GM21576 (cell line): ENCODE measurements at regions not wholly inside any gene's neighbourhood (a gene's known extent, or its start where the extent isn't known, plus 50 kb on each side); places are given as distances from the start of the nearest gene placed in this dataset.

Experiments used
- ATAC-seq: cut with Tn5 transposase; IDR thresholded peaks from one replicate; pipeline ENCODE4 v1.9.1; 2021; ENCODE audit warnings: mild to moderate bottlenecking, moderate library complexity; ENCODE audit not compliant: unreplicated experiment

DNA sequence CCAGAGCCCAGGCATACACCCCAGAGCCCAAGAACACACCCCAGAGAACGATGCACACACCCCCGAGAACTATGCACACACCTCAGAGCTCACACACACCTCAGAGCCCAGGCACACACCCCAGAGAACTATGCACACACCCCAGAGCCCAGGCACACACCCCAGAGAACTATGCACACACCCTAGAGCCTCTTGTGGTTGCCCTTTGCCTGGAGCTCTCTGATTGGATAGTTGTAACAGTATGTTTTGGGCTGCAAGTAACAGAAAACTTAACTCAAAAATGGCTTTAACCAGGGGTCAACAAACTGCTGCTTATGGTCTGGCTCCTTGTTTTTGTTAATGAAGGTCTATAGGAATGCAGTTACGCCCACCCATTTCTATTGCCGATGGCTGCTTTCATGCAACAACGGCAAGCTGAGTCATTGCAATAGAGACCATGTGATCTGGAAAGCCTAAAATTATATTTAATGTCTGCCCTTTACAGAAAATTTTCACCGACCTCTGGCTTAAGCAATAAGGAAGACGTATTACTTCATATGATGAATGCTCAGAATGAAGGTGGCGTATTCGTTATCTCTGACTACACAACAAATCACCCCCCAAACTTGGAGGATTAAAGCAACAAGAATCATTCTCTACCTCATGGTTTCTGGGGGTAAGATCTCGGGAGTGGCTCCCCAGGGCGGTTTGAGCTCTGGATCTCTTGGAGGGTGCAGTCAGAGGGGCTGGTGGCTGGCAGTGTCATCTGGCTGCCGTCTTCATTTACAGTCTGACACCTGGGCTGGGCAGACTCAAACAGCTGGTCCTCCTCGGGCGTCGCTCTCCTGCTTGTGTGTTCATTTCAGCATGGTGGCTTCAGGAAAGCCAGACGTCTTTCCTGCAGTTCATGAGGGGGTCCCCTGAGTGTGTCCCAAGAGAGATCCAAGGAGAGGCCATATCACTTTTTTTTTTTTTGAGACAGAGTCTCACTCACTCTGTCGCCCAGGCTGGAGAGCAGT is 66.3 kb upstream of the NCOR2 start:
- ATAC-seq = no peak

GRCh38 chr12:124632519-124632984 is 65.1 kb upstream of the NCOR2 start:
- ATAC-seq = no peak

DNA sequence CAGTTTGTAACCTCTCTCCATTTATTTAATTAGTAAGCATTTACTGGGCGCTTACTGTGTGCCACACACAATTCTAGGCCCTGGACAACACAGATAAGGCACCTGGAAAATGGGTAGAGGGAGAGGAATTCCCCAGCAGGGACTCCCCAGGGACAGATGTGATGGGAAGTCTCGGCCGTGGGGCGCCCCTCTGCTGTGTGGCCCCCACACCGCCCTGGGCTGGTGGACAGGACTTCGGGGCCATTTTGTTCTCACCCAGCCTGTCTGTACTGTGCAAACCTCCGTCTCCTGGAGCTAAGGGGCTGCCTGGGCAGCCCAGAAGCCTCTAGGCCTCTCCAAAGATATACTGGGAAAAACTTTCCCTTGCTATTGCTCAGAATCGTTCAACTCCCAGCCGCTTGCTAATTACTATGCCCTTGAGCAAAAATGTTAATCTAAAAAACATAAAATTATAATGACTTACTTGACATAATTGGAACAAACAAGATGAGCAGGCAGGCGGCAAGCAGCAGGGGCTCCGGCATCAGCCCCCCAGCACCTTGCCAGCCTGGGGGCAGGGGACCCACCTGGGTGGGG is 64.4 kb upstream of the NCOR2 start:
- ATAC-seq = no peak

DNA sequence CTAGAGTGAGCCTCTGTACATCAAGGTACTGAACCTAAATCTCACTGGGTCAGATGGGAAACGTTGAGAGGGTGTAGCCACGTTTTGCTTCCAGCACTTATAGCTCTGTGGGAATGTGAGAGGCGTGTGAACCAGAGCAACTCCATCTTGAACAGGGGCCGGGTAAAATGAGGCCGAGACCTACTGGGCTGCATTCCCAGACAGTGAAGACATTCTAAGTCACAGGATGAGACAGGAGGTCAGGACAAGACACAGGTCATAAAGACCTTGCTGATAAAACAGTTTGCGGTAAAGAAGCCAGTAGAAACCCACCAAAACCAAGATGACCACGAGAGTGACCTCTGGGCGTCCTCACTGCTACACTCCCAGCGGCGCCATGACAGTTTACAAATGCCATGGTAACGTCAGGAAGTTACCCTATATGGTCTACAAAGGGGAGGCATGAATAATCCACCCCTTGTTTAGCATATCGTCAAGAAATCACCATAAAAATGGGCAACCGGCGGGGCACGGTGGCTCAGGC is 63.4 kb upstream of the NCOR2 start:
- ATAC-seq = no peak

GRCh38 chr12:124629789-124630480 is 62.5 kb upstream of the NCOR2 start:
- ATAC-seq = no peak

DNA sequence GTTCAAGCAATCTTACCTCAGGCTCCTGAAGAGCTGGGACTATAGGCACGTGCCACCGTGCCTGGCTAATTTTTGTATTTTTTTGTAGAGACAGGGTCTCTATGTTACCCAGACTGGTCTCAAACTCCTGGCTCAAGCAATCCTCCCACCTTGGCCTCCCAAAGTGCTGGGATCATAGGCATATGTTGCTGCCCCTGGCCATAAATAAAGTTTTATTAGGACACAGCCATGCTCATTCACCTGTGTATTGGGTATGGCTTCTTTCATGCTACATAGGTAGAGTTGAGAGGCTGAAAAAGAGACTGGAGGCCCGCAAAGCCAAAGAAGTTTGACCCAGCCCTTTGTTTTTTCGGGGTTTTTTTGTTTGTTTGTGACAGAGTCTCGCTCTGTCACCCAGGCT is 61.7 kb upstream of the NCOR2 start:
- no peak for ATAC-seq

GRCh38 chr12:124627956-124628355 is 60.5 kb upstream of the NCOR2 start:
- ATAC-seq = no peak

DNA sequence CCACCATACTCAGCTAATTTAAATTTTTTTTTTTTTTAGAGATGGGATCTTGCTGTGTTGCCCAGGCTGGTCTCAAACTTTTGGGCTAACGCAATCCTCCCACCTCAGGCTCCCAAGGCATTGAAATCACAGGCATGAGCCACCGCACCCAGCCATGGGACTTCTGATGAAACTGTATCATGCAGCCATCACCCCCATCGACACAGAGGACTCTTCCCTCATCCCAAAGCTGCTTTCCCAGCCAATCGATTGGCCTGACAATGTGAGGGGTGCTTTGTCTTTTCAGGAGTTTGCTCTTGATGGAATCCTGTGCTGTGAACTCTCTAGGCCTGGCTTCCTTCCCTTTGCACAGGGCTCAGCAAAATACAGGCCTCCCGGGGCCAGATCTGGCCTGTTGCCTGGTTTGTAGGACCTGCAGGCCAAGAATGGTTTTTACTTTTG is 59.6 kb upstream of the NCOR2 start:
- ATAC-seq = no peak

DNA sequence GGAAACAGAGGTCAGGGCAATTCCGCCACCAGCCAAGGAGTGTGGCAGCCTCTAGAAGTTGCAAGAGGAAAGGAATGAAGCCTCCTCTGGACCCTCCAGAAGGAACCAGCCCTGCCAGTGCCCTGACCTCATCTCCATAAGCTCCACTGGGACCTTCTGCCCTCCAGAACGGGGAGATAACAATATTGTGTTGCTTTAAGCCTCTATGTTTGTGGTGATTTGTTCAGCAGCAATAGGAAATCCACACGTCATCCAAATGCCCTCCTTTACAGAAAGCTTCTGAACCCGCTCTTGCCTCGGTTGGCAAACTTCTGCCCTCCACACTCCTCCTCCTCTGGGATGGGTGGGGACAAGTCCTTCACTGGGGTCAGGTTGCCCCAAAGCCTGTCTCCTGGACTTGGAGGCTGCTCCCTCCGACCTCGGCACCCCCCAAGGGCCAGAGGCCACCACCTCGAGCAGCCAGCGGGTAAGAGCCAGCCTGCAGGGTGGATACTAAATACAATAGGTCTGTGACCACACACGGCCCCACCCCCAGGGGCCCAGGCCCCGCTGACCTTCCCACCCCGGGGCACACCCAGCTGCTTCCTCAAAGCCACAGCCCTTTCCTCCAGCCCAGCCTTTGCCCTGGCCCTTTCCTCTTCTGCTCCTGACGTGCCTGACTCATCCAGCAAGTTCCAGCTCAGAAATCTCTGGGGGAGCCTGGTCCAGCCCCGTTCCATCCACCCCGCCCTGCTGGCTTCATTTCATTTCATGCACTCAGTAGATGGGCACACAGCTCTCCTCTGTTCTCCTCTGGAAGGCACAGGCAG is 58.7 kb upstream of the NCOR2 start:
- no peak for ATAC-seq

GRCh38 chr12:124624823-124625222 is 57.4 kb upstream of the NCOR2 start:
- ATAC-seq = no peak

DNA sequence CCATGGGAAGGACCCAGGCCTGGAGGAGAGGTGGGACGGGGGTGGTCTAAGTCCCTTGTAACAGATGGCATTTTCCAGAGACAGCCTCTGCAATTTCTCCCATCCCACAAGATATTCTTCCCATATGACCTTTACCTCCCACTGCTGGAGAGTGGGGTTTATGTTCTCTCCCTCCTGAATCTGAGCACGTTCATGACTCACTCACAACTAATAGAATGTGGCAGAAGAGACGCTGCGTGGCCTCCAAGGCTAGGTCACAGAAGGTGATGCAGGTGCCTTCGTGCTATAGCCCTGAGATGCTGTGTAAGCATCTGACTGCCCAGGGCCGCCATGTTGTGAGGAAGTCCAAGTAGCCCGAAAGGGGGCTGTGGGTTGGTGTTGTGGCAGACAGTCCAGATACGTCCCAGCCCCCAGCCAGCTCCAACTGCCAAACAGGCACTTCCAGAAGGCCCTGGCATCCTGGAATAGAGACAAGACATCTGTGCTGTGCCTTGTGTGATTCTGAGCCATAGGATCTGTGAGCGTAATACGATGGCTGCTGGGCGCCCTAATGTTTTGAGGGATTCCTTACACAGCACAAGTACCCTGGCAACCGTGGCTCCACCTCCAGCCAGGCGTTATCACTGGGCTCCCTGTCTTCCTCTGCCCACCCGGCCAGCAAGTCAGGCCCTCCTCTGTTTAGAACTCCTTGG is 56.1 kb upstream of the NCOR2 start:
- no peak for ATAC-seq

GRCh38 chr12:124622764-124623163 is 55.4 kb upstream of the NCOR2 start:
- no peak for ATAC-seq

DNA sequence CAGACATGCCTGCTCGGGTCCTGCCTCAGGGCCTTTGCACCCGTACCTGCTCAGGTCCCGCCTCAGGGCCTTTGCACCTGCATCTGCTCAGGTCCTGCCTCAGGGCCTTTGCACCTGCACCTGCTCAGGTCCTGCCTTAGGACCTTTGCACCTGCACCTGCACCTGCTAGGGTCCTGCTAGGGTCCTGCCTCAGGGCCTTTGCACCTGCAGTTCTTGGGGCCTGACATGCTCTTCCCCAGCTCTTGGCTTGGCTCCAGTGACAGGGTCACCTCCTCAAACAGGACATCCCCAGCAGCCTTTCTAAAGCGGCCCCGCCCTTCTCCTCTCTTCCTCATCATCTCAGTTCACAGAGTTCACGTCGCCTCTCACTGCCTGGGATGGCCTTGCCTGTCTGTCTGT is 54.9 kb upstream of the NCOR2 start:
- ATAC-seq = no peak

- no peak for ATAC-seq
Observed at GRCh38 chr12:124621296-124621660, 53.9 kb upstream of the NCOR2 start.

GRCh38 chr12:124620606-124621295 is 53.3 kb upstream of the NCOR2 start:
- no peak for ATAC-seq

DNA sequence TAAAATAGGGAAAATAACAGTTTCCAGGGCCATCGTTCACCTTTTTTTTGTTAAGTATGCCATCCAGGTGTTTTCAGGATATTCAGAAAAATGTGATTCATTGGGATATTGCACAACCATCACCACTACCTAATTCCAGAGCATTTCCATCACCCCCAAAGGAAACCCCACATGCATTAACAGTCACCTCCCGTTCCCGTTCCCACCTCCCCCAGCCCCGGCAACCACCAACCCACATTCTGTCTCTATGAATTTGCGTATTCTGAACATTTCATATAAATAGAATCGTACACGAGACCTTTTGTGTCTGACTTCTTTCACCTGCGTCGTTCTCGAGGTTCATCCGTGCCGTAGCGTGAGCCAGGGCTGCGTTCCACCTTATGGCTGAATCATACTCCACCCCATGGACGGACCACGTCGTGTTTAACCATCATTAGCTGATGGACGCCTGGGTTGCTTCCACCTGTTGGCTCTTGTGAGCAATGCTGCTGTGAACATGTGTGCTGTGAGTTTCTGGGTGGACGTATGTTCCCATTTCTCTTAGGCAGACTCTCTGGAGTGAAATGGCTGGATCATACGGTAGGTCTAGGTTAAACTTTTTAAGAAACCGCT is 51.0 kb upstream of the NCOR2 start:
- no peak for ATAC-seq

DNA sequence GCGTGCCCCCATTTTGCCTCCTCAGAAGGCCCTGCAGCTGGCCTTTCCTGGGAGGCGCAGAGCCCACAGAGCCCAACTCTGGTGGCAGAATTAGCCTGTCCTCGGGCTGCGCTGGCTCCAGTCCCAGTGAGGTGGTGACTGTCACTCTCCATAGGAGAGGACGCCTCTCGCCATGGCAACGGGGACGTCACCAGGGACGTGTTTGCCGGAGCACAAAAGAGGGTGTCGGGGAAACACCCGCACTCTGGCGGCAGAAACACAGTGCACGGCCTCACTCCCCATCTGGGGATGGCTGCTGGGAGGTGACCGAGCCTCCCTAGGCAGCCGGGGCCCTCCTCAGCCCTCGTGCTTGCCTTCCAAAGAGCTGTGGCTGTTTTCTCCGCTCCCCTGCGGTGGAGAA is 50.2 kb upstream of the NCOR2 start:
- no peak for ATAC-seq
